ENCODE measurements at regions not wholly inside any gene's neighbourhood (a gene's known extent, or its start where the extent isn't known, plus 50 kb on each side); places are given as distances from the start of the nearest gene placed in this dataset.

- Histone ChIP-seq H3K9me3 (no peaks in the 10 kb centered on the region), H3K4me1 (no peaks in the 10 kb centered on the region), H3K27me3 (no peaks in the 10 kb centered on the region), H3K36me3 (ENCODE audit: low read depth, missing control alignments) (no peaks in the 10 kb centered on the region), H3K4me3 (no peak overlapping the region), H3K27ac (no peak overlapping the region)
- no peak for TF ChIP-seq POLR2A (IDR thresholded peaks at IDR 0.05)
- TF ChIP-seq, protein P1, sequence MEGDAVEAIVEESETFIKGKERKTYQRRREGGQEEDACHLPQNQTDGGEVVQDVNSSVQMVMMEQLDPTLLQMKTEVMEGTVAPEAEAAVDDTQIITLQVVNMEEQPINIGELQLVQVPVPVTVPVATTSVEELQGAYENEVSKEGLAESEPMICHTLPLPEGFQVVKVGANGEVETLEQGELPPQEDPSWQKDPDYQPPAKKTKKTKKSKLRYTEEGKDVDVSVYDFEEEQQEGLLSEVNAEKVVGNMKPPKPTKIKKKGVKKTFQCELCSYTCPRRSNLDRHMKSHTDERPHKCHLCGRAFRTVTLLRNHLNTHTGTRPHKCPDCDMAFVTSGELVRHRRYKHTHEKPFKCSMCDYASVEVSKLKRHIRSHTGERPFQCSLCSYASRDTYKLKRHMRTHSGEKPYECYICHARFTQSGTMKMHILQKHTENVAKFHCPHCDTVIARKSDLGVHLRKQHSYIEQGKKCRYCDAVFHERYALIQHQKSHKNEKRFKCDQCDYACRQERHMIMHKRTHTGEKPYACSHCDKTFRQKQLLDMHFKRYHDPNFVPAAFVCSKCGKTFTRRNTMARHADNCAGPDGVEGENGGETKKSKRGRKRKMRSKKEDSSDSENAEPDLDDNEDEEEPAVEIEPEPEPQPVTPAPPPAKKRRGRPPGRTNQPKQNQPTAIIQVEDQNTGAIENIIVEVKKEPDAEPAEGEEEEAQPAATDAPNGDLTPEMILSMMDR (IDR thresholded peaks at IDR 0.05) = no peak
- 65 to 72% methylated on average over 3 of the region's 3 CpGs for whole genome bisulfite sequencing, 2 donors
- intact Hi-C loops (cut with DNase I; ENCODE audit: low total_unique reads) = no loop called here
- no peak for DNase-seq
Observed at GRCh38 chr13:76735641-76736040, 150.6 kb downstream of the KCTD12 start.

DNA sequence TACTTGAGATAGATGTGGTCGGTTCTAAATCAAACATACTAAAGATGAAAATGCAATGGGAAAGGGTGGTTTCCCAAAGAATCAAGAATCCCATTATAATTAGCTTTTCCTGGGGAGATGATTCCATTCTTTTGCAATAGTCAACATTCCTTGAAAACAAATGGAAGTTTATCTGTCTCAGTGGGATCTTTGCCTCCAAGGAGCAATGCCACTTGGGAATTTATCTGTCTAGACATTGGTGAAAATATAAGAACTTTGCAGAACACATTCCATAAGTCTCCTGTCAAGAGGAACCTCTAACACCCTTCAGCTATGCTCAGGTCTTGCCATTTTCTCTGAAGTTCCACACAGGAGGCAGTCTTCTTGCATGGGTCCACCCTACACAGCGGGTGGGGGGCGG, 152.5 kb downstream of the KCTD12 start:
- 85 to 87% methylated on average over 3 of the region's 3 CpGs for WGBS, 2 donors
- intact Hi-C loops (cut with DNase I; ENCODE audit: low total_unique reads) = no loop called here

DNA sequence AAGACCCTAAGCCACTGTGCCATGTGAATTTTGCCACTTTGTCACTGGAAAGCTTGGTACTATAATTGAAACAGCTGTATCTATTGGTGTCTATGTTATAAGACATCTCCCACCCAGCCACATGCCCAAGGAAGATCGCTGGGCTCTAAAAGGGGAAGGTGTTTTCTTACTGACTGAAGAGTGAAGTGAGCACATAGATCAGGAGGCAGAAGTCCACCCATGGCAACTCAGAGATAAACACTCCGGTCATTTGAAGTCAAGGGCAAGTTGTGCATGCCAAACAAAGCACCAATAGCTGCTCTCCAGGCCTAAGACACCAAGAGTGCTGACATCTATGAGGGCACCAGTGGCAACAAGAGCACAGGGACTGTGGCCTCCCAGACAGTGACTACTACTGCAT, 153.8 kb downstream of the KCTD12 start:
- intact Hi-C loops (cut with DNase I; ENCODE audit: low total_unique reads) = no loop called here
- WGBS, 2 donors = 52 to 63% methylated on average over 2 of the region's 2 CpGs
- TF ChIP-seq, protein P1 (IDR thresholded peaks at IDR 0.05) = no peak
- no peak for TF ChIP-seq POLR2A (IDR thresholded peaks at IDR 0.05)
- no peak overlapping the region for H3K4me3 ChIP-seq
- no peaks in the 10 kb centered on the region for H3K36me3 ChIP-seq (ENCODE audit: low read depth, missing control alignments)
- peak; percentile 26 for DNase-seq
- H3K27me3 ChIP-seq = no peaks in the 10 kb centered on the region
- H3K4me1 ChIP-seq = no peaks in the 10 kb centered on the region
- H3K9me3 ChIP-seq = no peaks in the 10 kb centered on the region
- no peak overlapping the region for H3K27ac ChIP-seq

More for the DNA sequence above, 152.5 kb downstream of the KCTD12 start:
- Histone ChIP-seq H3K27me3 (no peaks in the 10 kb centered on the region), H3K9me3 (no peaks in the 10 kb centered on the region), H3K36me3 (ENCODE audit: low read depth, missing control alignments) (no peaks in the 10 kb centered on the region), H3K4me1 (no peaks in the 10 kb centered on the region), H3K4me3 (no peak overlapping the region), H3K27ac (no peak overlapping the region)
- TF ChIP-seq POLR2A (IDR thresholded peaks at IDR 0.05) = no peak
- TF ChIP-seq, protein P1 (IDR thresholded peaks at IDR 0.05) = no peak
- DNase-seq = no peak

DNA sequence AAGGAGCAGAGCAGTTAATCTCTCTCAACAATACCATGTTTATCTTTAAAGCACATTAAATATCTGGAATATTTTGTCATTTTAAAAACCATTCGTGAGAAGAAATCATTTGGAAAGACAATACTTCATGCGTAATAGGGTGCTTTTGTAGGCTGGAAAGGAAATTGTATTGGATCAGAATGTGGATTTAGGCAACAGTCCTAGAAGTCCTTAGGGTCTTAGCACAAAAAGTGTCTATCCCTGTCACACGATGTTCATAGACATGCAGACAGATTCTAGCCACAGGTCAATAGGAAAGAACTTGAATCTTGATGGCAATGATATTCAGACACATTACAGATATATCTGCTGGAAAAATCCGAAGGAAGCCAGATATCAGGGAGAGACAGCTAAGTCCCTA, 156.0 kb downstream of the KCTD12 start:
- no peak overlapping the region for H3K27ac ChIP-seq
- H3K36me3 ChIP-seq (ENCODE audit: low read depth, missing control alignments) = no peaks in the 10 kb centered on the region
- intact Hi-C loops (cut with DNase I; ENCODE audit: low total_unique reads) = no loop called here
- no peaks in the 10 kb centered on the region for H3K9me3 ChIP-seq
- 62% methylated on average over 4 of the region's 4 CpGs for WGBS, 2 donors
- DNase-seq = no peak
- no peaks in the 10 kb centered on the region for H3K27me3 ChIP-seq
- H3K4me1 ChIP-seq = no peaks in the 10 kb centered on the region
- TF ChIP-seq, protein P1 (IDR thresholded peaks at IDR 0.05) = no peak
- TF ChIP-seq POLR2A (IDR thresholded peaks at IDR 0.05) = no peak
- H3K4me3 ChIP-seq = no peak overlapping the region

GRCh38 chr13:76729691-76730090, 156.5 kb downstream of the KCTD12 start:
- TF ChIP-seq, protein P1 (IDR thresholded peaks at IDR 0.05) = no peak
- no peak for TF ChIP-seq POLR2A (IDR thresholded peaks at IDR 0.05)
- WGBS, 2 donors = 75 to 90% methylated on average over 1 of the region's 1 CpG
- Histone ChIP-seq H3K27ac (no peak overlapping the region), H3K4me1 (peaks cover 5% of the 10 kb centered on the region), H3K4me3 (no peak overlapping the region), H3K27me3 (no peaks in the 10 kb centered on the region), H3K36me3 (ENCODE audit: low read depth, missing control alignments) (no peaks in the 10 kb centered on the region), H3K9me3 (no peaks in the 10 kb centered on the region)
- no peak for DNase-seq
- intact Hi-C loops (cut with DNase I; ENCODE audit: low total_unique reads) = no loop called here

Data from testis (tissue), 2 donors.